Hematopoietic multipotent progenitor cell (in vitro differentiated cells): ENCODE measurements at regions not wholly inside any gene's neighbourhood (a gene's known extent, or its start where the extent isn't known, plus 50 kb on each side); places are given as distances from the start of the nearest gene placed in this dataset.

ENCODE experiments used
- DNase-seq, 3 donors: peaks; one replicate each; pipeline ENCODE4 v3.0.0-alpha.2; 2011 to 2015; ENCODE audit warnings: low read depth in 2 of 3, low spot score in 2 of 3

DNA sequence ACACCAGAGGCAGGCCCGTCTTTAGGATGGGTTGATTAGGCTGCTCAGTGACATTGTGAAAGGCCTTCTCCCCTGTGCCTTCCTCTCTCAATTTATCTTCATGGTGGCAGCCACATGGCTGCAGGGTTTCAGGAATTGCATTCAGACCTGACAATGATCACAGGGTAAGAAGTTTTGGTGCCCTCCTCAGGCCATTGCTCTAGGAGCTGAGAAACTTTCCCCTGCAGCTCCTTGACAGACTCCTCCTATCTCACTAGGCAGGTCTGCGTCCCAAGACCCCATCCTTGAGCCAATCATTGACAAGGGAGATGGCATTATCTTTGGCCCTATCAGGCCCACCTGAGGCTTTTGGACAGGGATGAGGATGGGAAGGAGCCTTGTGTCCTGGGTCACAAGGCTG is 57.4 kb upstream of the ANO4 start:
- no peak for DNase-seq

DNA sequence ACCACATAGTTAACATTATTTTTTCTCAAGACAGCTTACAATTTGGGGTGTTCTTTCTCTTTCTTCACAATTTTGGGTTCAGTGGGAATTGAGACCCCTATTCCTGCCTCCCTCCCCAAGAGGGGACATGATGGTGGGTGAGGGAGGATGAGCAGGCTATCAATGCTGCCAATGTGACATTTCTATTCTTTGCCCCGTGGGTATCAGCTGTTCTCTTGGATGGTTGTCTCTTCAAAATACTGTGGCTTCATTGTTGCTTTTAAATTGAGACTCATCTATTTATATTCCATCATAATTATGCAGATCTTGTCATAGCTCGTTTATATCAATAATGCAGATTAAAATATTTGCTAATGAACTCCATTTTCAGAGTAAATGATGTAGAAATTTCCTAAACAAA is 56.5 kb upstream of the ANO4 start:
- DNase-seq, result no peak

DNA sequence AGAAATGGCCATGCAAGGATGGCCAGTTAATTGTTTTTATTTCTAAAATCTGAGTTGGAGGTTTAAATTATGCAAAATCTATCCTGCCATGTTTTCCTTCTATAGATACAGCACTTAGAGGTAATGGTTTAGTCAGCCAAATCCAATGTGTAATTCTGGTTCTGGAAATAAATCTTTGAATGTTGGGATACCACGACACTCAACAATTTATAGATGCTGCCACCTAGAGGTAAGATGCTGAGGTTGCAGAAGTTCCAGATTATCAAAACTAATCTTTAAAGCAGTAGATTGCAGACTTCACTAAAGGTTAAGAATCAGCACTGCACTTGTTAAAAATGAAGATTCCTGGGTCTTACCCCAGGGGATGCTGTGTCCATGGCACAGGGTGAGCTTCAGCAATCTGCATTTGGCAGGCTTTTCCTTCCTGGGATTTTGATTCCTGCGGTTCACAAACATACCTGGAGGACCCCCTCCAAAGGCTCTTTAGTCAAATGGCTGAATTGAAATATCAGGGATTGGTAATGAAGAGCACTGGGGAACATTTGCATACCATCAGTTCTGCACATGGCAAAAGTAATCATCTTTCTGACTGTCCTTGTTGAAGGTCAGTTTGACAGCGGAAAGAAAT is 53.4 kb upstream of the ANO4 start:
- no peak for DNase-seq

DNA sequence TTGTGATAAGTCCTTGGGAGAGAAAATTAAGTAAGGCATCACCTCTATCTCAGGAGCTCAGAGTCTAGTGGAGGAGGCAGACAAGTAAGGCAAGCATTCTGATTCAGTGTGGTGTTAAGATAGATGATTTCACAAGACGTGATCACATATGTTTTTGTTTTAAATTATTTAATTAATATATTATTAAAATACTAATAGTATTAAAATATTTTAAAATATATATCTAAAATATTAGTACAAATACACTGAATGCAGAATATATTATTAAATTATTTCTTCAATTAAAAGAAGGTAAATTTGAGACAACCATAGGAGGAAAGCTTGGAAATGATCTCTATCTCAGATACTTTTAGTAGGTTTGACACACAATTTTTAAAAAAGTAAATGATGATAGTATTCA is 51.5 kb upstream of the ANO4 start:
- no peak for DNase-seq
